Kidney epithelial cell (primary cell): ENCODE measurements at regions not wholly inside any gene's neighbourhood (a gene's known extent, or its start where the extent isn't known, plus 50 kb on each side); places are given as distances from the start of the nearest gene placed in this dataset.

ENCODE experiments used
- DNase-seq: peaks from one replicate; pipeline ENCODE4 v3.0.0-alpha.2; 2010; ENCODE audit warnings: low read depth
- H3K27me3 ChIP-seq: 2 replicates; pipeline ENCODE4 v1.6.0; 2011; ENCODE audit warnings: low read length; ENCODE audit not compliant: control insufficient read depth, insufficient read depth
- H3K36me3 ChIP-seq: 2 replicates; pipeline ENCODE4 v1.5.1; 2011; ENCODE audit warnings: low read length; ENCODE audit not compliant: control insufficient read depth, insufficient read depth
- H3K4me3 ChIP-seq: 2 replicates; pipeline ENCODE4 v1.5.1; 2011; ENCODE audit warnings: low read depth, mild to moderate bottlenecking, control low read depth, low read length
- TF ChIP-seq, protein P1 (sequence below): IDR thresholded peaks from 2 replicates; pipeline ENCODE4 v1.5.1; 2011; ENCODE audit warnings: mild to moderate bottlenecking, moderate library complexity, low read length, control low read depth, inconsistent platforms; ENCODE audit not compliant: insufficient read depth, poor library complexity, severe bottlenecking

DNA sequence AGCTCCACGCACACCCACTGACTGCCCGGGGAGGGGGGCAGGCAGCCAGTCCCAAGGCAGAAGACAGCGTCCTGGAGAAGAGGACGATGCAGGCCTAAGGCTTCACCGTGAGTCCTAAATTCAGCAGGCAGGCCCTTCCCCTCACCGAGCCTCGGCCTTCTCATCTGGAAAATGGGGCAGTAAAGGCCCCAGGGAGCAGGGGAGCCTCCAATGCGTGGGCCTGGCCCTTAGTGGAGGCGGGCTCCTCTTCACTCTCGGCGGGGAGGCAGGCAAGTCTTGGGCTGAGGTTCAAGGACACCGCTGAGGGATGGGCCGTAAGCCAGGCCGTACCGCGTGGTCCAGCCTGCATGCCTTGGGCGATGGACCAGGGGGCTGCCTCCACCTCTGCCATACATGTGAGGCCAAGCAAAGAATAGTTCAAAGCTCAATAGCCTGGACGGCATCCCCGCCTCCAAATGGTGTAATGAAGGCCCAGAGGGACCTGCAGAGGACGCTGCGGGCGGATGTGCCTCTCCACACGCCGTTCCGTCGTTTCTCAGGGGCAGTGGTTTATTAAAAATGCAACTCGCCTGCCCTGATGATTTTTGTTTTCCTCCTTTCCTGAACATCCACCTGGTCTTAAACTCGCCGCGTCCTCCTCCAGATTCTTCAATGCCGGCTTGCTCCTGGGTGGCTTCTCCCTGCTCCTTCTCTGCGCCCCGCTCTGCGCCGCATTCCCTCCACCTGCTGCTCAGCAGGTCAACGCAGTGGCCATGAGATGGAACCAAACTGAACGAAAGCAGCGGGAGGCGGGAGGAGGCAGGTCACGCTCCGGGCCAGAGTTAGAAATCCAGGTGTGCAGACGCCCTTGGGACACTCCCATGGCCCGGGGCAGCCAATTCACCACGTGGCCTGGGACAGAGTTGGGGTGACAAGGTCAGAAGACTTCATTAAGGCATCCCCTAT is 627.8 kb downstream of the TBC1D22A start:
- H3K4me3 ChIP-seq, result no peak overlapping the region
- no peaks in the 10 kb centered on the region for H3K27me3 ChIP-seq
- DNase-seq, result no peak
- H3K36me3 ChIP-seq, result no peaks in the 10 kb centered on the region
- TF ChIP-seq, protein P1, sequence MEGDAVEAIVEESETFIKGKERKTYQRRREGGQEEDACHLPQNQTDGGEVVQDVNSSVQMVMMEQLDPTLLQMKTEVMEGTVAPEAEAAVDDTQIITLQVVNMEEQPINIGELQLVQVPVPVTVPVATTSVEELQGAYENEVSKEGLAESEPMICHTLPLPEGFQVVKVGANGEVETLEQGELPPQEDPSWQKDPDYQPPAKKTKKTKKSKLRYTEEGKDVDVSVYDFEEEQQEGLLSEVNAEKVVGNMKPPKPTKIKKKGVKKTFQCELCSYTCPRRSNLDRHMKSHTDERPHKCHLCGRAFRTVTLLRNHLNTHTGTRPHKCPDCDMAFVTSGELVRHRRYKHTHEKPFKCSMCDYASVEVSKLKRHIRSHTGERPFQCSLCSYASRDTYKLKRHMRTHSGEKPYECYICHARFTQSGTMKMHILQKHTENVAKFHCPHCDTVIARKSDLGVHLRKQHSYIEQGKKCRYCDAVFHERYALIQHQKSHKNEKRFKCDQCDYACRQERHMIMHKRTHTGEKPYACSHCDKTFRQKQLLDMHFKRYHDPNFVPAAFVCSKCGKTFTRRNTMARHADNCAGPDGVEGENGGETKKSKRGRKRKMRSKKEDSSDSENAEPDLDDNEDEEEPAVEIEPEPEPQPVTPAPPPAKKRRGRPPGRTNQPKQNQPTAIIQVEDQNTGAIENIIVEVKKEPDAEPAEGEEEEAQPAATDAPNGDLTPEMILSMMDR, result no peak

DNA sequence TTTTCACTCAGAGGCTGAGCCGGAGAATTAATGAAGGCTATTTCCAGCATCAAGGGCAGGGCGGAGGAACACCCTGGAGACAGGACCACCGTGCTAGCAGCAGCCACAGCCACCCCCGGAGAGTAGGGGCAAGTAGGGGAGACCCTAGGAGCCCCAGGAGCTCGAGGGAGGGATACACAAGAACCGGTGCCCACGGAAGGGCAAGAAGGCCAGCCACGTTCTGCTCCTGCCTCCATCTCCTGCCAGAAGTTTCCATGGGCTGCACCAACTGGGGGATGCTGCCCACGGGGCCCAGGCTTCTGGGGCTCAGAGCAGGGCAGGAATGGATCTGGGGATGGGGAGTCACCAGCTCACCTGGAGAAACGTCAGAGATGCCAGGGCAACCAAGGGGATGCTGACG is 626.8 kb downstream of the TBC1D22A start:
- no peak for DNase-seq
- Histone ChIP-seq H3K27me3 (no peaks in the 10 kb centered on the region), H3K36me3 (no peaks in the 10 kb centered on the region), H3K4me3 (no peak overlapping the region)
- TF ChIP-seq, protein P1, result no peak

DNA sequence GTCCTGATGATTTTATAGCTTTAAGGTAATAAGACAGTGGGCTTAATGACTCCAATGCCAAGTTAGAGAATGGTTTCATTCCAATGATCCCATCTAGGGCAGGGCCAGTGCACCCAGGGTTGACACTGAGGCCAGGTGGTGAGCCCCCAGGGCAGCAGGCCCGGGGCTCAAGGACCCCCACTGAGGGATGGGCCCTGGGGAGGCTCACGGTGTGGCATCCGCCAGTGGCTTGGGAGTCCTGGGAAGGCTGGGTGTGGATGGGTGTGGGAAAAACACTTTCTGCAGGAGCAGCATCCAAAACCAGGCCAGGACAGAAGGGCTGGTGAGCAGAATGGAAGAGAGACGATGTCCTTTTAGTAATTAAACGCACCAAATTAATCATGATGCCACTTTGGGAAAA is 626.3 kb downstream of the TBC1D22A start:
- Histone ChIP-seq H3K27me3 (no peaks in the 10 kb centered on the region), H3K36me3 (no peaks in the 10 kb centered on the region), H3K4me3 (no peak overlapping the region)
- DNase-seq, result no peak
- TF ChIP-seq, protein P1, result no peak

DNA sequence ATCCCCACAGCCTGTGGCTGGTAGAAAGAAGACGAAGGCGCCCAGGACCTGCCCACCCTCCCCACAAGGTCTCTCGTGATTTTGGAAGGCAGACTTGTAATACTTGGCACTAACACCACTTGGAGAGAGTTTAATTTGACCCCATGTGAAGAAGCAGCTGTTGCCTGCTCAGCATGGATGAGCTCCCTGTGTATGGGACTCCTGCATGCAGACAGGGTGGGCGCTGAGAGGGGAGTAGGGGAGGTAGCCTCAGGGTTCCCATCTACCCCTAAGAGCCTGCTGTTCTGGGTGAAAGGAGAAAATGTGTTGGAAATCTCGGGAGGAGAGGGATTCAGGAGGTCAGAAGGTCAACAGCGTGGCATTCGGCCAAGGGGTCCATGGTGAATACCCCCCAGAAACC is 625.9 kb downstream of the TBC1D22A start:
- H3K27me3 ChIP-seq, result no peaks in the 10 kb centered on the region
- no peak for DNase-seq

DNA sequence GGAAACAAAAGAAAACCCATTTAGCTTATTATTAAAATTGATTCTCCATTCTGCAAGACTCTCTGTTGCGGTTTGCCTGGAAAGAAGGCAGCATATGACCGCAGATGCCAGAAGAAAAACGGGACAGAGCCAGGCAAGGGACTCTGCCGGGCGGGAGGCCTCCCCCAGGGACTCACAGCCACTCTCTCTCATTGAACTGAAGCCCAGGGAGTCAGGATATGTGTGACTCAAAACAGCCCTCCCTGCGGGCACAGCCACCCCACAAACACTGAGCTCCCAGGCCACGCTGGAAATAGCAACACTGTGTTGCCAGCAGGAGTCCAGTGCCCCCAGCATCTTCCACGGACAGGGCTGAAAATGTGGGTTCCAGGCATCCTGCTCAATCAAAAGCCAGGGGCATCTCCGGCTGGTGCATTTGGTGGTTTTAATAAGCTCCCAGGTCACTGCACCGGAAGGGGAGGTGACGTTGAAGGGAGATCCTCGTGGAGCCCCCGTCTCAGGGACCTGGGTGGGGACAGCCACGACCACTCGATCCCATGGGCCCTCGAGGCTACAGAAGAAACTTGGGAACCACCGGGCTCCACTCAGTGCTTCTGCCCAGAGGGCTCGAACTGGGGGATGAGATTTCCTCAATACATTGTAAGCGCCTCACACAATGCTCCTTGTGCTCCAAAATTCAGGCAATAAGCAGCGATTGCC is 624.5 kb downstream of the TBC1D22A start:
- no peaks in the 10 kb centered on the region for H3K36me3 ChIP-seq
- no peak overlapping the region for H3K4me3 ChIP-seq
- H3K27me3 ChIP-seq, result no peaks in the 10 kb centered on the region
- DNase-seq, result no peak
- TF ChIP-seq, protein P1, result no peak

More for the DNA sequence above, 625.9 kb downstream of the TBC1D22A start:
- Histone ChIP-seq H3K36me3 (no peaks in the 10 kb centered on the region), H3K4me3 (no peak overlapping the region)
- TF ChIP-seq, protein P1, result no peak
